ENCODE measurements at regions not wholly inside any gene's neighbourhood (a gene's known extent, or its start where the extent isn't known, plus 50 kb on each side); places are given as distances from the start of the nearest gene placed in this dataset.

DNA sequence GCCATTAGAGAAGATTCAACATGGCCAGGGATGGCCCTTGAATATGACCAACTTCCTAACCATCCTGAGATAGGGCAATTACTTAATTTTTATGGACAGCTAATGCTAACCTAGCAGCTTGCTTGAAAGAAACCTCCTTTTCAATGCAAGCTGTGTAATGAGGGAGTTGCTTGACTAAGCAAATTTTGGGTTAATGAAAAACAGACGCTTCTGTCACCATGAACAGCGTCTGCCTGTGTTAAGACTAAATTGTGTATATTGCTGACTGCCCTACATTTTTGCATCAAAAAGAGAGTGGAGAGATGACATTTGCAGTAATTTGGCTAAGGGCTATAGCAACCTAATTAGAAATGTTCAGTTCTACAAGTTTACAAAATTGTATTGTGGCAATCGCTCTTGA is 319.2 kb upstream of the LRATD1 start:
- no peak for FAIRE-seq

DNA sequence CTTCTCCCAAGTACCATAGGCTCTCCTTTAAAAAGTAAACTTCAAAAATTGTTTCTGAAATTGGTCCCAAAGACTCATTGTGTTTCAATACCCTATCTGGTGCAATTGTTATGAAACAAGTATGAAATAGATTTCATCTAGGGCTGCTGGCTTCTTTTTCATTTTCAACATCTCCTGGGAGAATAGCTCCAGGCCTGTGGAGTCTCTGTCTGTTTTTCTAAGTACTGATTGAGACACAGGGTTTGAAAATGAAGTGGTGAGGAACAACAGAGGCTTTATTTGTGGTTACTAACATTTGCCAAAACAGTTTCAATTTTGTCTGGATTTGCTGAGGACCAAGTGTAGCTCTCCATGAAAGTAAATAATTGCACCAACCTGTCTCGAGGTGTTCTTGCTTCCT is 315.9 kb upstream of the LRATD1 start:
- no peak for FAIRE-seq
- DNase-seq (ENCODE audit: extremely low spot score, insufficient read length, low read depth), result no peak

More for the DNA sequence above, 319.2 kb upstream of the LRATD1 start:
- DNase-seq (ENCODE audit: extremely low spot score, insufficient read length, low read depth), result no peak

DNA sequence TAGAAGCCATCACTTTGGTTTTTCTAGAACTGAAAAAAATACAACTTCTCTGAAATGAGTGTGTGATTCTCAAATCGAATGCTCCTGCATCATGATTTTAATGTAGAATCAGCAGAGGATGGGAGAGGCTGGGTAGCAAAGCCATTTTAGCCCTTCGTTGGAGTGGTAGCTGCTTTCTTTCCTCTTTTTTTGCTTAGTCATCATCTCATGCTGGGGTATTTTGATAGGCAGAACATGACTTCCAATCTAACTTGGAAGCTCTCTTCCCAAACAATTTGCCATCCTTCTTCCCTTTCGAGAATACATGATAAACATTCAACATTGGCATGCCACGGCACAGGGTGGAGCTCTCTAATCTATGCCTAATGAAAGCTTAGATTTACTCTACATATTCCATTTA is 311.2 kb upstream of the LRATD1 start:
- DNase-seq (ENCODE audit: extremely low spot score, insufficient read length, low read depth), result no peak
- no peak for FAIRE-seq

DNA sequence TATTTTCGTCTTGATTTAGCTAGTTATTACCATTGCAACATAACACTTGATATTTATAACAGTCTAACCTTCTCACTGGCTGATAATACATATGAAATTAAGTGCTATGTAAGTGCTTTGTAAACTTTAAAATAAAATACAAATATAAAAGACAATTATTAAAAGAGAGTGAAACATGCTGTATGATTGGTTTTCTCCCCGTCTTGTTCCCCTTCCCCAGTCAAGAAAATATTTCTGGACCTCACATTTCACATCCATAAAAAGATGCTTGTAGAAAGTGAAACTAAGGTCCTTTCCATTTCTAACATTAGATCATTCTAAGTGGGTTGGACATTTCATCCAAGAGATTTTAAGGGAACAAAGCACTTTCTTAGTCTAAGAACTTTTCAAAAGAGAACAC is 310.2 kb upstream of the LRATD1 start:
- FAIRE-seq, result no peak
- no peak for DNase-seq (ENCODE audit: extremely low spot score, insufficient read length, low read depth)

DNA sequence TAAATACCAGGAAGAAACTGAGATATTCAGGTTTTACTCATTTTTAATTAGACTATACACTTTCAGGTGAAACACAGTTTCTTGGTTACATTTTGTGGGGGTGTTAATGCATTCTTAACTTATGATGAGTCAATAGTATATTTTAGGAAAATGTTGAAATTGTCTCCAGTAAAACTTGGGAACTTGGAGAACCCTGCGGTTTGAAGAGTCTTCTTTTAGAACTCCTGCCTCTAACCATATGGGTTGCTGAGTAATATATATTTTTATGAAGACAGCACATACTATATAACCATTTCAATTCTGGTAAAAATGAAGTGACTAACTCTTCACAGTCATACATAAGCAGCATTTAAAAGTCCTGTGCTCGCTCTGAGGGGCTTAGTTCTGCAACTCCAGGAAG is 308.2 kb upstream of the LRATD1 start:
- no peak for FAIRE-seq

DNA sequence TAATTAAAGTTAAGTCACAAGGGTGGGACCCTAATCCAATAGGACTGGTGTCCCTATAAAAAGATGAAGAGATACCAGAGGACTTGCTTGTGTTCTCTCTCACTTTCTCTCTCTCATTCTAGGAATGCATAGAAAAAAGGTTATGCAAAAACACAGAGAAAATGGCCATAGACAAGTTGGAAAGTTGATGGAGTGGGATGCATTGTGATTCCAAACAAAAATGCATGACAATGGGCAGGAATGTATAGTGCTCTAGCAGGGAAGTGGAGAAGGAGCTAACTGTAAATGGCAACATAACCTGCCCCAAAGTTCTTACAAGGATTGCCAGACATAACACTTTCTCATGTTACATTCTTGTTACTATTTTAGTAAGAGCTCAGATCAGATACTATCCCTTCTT is 301.6 kb upstream of the LRATD1 start:
- FAIRE-seq, result no peak
- DNase-seq (ENCODE audit: extremely low spot score, insufficient read length, low read depth), result no peak

More for the DNA sequence above, 308.2 kb upstream of the LRATD1 start:
- DNase-seq (ENCODE audit: extremely low spot score, insufficient read length, low read depth), result no peak

DNA sequence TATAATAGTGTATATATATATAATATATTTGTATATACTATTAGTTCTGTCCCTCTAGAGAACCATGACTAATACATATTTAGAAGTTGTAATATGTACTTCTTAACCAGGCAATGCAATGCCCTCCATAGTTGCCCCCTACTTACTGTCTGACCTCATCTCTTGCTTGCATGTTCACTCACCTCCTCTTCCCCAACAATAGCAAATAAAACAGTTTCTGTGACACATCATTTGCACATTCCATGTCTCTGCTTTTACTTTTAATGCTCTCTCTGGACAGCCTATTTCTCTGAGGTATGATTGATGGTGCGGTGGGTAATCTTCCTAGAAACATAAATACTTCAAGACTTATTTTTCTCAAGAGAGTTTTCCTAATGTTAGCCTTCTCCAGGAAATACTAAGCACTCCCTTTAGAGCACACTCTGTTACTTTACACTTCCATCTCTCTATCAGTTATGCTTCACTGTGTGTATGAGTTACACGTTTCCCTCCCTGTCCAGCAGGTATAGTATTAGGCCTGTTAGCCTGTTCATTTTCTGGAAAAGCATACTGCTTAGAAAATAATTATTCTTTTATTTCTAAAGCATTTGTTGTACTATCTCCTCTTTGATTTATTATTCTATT is 295.6 kb upstream of the LRATD1 start:
- FAIRE-seq, result no peak
- no peak for DNase-seq (ENCODE audit: extremely low spot score, insufficient read length, low read depth)

DNA sequence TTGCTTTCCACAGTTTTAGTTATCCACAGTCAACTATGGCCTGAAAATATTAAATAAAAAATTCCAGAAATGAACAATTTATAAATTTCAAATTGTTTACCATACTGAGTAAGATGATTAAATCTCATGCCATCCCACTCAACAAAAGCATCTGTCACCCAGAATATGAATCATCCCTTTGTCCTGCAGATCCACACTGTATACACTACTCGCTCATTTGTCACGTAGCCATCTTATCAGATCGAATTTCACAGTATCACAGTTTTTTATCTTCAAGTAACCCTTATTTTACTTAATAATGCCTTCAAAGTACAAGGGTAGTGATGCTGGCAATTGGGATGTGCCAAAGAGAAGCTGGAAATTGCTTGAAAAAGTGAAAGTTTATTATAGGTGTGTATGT is 291.8 kb upstream of the LRATD1 start:
- no peak for FAIRE-seq
- DNase-seq (ENCODE audit: extremely low spot score, insufficient read length, low read depth), result no peak

DNA sequence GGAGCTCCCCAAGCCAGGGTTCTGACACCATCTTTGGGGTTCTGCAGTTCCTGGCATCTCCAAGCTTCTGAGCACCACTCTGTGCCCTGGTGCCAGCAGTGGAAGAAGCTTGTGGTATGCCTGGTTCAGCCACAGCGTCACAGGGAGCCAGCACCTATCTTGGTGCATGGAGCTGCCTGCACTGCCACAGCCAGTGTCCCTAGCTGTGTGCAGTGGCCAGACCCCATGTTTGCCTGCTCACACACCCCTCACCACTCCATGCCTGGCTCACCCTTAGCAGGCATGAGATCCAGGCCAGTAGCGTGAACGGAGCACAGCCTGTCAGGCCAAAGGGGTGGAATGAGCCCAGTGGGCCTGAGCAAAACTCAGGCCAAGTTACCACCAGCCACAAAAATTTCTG is 290.2 kb upstream of the LRATD1 start:
- FAIRE-seq, result no peak
- DNase-seq (ENCODE audit: extremely low spot score, insufficient read length, low read depth), result no peak

DNA sequence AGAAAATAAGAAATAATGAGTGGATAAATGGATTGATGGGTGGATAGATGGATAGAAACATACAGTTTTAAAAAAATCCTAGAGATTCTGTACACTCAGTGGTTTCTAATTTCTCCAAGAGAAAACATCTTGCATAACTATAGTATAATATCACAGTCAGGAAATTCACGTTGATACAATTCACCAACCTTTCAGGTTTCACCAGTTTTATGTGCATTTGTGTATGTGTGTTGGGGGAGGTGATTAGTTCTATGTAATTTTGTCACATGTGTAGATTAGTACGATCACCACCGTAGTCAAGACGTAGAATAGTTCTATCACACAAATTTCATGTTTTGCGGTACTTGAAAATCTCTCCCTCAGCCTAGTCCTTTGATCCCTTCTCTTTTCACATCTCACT is 288.2 kb upstream of the LRATD1 start:
- DNase-seq (ENCODE audit: extremely low spot score, insufficient read length, low read depth) (no peak), FAIRE-seq (no peak)

DNA sequence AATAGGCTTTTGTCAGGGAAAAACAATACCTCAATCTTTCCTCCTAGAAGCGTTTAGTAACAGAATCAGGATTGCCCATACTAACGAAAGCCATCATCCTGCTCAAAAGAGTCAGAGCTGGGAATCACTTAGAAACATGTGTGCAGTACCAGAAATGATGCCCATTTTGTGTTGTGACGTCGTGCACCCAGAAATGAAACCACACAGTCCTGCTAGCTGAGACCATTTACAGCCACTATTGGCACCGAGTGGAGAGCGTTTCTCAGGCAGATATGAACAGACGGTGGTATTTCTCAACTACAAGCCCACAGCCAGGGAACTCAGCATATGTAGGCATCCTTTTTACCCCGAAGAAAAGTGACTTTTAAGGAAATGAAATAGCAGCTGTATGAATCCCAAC is 284.3 kb upstream of the LRATD1 start:
- no peak for DNase-seq (ENCODE audit: extremely low spot score, insufficient read length, low read depth)
- no peak for FAIRE-seq

DNA sequence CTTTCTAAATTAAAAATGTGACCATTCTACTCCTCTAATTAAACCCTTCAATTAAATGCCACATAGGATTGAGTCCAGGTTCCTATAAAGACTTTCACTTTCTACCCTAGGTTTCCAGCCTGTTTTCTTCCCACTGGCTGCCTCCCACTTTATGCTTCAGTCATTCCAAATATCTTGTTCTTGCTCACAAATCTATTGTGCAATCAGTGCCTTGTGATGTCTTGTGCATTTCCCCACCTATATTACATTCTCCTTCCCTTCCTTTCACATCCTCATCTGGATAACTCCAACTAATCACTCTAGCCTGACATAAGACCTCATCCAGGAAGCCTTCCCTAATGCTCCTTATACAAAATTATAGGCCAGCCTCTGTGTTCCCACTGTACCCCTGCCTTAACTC is 281.7 kb upstream of the LRATD1 start:
- no peak for FAIRE-seq
- no peak for DNase-seq (ENCODE audit: extremely low spot score, insufficient read length, low read depth)

DNA sequence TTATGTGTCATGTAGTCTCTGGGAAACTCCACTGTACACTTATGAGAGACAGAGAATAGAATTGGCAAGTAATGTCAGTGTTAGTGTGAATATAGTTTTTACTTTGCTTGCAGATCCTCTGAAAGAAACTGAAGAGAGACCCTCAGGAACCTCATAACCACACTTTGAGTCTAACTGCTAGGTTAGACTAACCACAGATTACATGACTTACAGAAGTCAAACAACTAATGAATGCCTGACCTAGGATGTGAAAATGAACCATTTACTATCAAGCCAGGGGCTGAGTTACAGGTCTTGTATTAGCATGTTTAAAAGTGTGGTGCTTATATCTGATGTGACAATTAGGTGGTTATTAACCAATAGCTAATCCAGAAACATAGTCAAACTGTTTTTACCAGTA is 280.4 kb upstream of the LRATD1 start:
- FAIRE-seq, result no peak
- DNase-seq (ENCODE audit: extremely low spot score, insufficient read length, low read depth), result no peak

DNA sequence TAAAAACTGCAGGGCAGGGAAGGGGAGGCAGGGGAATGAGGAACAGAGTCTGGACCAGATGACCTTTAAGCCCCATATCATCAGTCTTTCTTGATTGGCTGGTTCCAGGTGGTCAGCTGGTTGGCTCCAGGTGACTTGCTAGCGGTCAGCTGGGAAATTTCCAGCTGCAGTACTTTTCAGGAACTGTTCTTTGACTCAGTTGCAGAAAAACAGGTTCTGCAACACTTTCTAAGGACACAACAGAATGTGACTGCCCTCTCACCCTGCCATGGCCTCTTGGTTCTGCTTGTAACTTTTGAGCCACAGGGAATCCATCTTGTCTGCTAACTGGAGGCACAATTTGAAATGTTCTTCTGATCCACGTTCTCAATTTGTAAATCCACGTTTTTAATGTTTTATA is 278.3 kb upstream of the LRATD1 start:
- DNase-seq (ENCODE audit: extremely low spot score, insufficient read length, low read depth), result no peak
- no peak for FAIRE-seq

DNA sequence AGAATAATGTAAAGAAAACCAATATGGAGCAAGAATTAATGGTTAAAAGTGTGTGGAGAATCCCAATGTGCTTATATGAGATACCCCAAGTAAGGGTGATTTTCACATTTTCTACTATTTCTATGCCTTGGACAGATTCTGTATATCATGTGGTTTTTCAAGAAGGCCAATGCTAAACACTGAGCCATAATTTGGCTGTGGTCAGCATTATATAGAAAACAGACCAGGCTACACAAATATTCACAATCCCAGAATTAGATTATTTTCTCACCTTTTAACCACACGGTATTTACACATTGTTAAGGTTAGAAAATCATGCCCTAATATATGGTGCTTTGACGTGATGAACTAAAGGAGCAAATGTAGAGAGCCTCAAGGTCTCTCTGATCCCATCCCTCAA is 277.4 kb upstream of the LRATD1 start:
- no peak for DNase-seq (ENCODE audit: extremely low spot score, insufficient read length, low read depth)
- FAIRE-seq, result no peak

DNA sequence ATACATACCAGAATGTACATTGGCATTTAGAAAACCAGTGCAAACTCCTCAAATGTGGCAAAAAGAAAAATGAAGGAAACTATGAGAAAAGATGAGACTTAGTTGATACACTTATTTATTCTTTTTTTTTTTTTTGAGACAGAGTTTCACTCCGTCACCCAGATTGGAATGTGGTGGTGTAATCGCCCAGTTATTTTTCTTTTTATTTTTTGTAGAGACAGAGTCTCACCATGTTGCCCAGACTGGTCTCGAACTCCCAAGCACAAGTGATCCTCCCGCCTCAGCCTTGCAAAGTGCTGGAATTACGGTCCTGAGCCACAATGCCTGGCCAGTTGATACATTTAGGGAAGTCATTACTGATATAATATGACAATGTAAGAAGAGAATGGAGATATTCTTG is 274.2 kb upstream of the LRATD1 start:
- FAIRE-seq, result no peak
- no peak for DNase-seq (ENCODE audit: extremely low spot score, insufficient read length, low read depth)

DNA sequence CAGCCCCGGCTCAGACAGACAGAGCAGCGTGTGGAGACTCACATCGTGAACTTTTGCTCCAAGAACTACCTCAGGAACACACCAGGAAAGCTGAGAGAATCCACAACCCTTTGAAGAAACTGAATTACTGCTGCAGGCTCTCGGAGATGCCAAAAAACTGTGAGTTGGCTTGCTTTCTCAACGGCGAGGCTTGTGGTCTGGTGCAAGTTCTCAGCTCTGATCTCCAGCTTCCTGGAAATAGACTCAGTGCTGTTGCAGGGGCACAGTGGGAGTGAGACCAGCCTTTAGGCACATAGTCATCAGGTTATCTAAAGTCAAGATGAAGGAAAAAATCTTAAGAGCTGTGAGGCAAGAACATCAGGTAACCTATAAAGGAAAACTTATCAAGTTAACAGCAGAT is 273.7 kb upstream of the LRATD1 start:
- DNase-seq (ENCODE audit: extremely low spot score, insufficient read length, low read depth) (no peak), FAIRE-seq (no peak)

DNA sequence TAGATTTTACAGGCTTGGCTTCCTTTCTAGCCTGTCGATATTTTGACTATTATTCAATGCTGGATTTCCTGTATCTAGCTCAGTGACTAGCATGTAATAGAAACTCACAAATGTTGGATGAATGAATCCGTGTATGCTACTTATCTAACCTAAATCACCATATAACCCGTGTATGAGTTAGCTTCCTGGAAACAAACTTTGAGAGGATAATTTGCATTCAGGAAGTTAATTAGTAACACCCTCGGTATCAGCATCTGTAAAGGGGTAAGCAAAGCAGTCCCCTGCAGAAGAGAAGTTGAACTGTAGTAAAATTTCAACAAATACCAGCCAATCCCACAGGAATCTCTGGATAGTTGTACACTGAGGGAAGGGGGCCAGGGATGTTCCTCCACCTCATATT is 269.4 kb upstream of the LRATD1 start:
- FAIRE-seq (no peak), DNase-seq (ENCODE audit: extremely low spot score, insufficient read length, low read depth) (no peak)

DNA sequence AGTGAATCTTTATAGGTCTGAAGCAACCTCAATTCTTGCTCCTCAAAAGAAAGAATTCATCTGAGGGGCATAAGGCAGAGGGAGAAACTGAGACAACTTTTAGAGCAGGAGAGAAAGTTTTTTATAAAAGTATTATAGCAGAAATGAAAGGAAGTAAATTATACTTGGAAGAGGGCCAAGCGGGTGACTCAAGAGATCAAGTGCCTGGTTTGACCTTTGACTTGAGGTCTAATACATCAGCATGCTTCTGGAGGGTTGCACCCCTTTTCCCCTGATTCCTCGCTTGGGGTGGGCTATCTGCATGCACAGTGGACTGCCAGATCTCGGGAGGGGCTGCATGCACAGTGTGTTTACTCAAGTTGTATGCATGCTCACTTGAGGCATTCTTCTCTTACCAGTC is 268.5 kb upstream of the LRATD1 start:
- FAIRE-seq, result no peak
- DNase-seq (ENCODE audit: extremely low spot score, insufficient read length, low read depth), result no peak

DNA sequence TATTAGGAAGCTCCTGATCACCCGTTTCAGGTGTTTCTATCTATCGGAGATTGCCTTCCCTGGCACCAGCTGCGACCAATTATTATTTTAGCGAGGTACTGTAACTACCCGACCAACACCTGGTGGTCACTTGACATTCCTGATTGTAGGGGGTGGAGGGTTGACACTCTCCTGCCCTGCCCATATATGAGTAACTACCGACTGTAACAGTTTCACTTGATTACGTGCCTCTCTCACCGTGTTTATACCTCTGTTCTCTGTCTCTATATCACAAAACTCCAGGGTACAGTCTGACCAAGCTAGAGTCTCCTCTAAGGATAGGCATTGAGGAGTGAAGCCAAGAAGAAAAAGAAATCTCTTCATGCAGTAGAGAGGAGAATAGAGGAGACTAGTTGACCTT is 268.0 kb upstream of the LRATD1 start:
- FAIRE-seq (no peak), DNase-seq (ENCODE audit: extremely low spot score, insufficient read length, low read depth) (no peak)

DNA sequence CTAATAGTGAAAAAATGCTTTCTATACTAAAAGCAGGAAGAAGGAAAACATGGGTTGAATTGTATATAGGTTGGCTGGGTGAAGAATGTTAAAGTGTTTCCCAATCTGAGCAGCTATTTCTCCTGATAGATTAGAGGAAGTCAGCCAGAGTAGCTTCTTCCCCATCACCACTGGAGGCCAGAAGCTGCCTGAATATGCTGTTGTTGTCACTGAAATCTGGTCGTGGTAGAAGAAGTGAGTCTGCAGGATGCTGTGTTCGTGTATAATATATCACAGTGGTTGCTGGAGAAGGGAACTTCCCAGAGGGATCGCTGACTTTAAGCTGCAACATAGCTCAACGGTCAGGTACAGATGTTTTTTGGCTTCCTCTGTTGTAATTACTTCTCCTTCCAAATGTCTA is 247.5 kb upstream of the LRATD1 start:
- DNase-seq (ENCODE audit: extremely low spot score, insufficient read length, low read depth) (no peak), FAIRE-seq (no peak)

DNA sequence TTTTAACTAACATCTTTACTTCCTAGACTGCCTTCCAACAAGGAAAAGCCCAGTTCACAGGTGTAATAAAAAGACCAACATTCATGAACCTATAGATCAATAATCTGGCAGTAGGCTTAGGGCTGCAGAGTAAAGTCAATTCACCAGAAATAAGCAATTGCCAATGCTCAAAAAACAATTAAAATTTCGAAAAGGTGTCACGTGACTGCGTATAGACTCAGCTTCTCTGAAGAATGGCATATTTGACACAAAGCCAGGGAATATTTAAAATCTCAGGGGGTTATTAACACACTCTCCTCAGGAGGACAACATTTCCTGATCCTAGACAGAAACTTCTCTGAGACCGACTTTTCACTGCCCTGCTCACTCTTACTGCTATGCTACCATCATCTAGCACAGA is 245.2 kb upstream of the LRATD1 start:
- DNase-seq (ENCODE audit: extremely low spot score, insufficient read length, low read depth) (no peak), FAIRE-seq (no peak)

DNA sequence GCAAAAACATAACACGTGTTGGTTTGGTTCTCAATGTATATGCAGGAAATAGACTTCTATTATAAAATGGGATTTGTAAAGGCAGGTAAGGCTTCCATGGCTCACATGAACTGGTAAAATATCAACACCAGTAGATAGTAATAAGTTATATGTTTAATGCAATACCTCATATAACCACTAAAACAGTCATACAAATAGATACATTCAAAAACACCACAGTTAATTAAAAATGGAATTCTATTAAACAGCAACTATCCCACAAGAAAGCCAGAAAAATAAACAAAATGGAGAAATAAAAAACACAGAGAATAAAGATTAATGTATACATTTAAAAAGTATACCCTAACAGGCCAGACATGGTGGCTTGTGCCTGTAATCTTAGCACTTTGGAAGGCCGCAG is 243.8 kb upstream of the LRATD1 start:
- FAIRE-seq, result no peak
- no peak for DNase-seq (ENCODE audit: extremely low spot score, insufficient read length, low read depth)

All from GM18507 (cell line).